Tibial artery (tissue), 4 donors: ENCODE measurements at regions not wholly inside any gene's neighbourhood (a gene's known extent, or its start where the extent isn't known, plus 50 kb on each side); places are given as distances from the start of the nearest gene placed in this dataset.
"Not testable (repeated sequence)": the region's sequence is repeated elsewhere in the genome, so short reads cannot be mapped to it uniquely, and the experiment has no call there.

Source experiments
- DNase-seq, 2 donors: peaks; one replicate each; pipeline ENCODE4 v3.0.0-alpha.2; 2019
- H3K27ac ChIP-seq, 2 donors: fragments of 200-600 bp; sonication (generic) in 1 of 2; 1 replicate in 1 of 2; 2 replicates in 1 of 2; pipeline ENCODE4 v1.5.1; 2018 to 2019; ENCODE audit warnings: mild to moderate bottlenecking in 1 of 2
- H3K27me3 ChIP-seq, 2 donors: fragments of 200-600 bp; sonication (generic) in 1 of 2; one replicate each; pipeline versions ENCODE4 v1.5.1 to v1.6.0; 2016 to 2019
- H3K36me3 ChIP-seq, 3 donors: fragments of 200-600 bp; sonication (generic) in 2 of 3; one replicate each; pipeline ENCODE4 v1.5.1; 2016 to 2019; ENCODE audit warnings: mild to moderate bottlenecking in 2 of 3
- H3K4me1 ChIP-seq, 4 donors: fragments of 200-600 bp; sonication (generic) in 2 of 4; 1 replicate in 3 of 4; 2 replicates in 1 of 4; pipeline ENCODE4 v1.5.1; 2016 to 2019
- H3K4me3 ChIP-seq, 2 donors: fragments of 200-600 bp; sonication (generic) in 1 of 2; 1 replicate in 1 of 2; 2 replicates in 1 of 2; pipeline ENCODE4 v1.5.1; 2018 to 2019; ENCODE audit warnings: mild to moderate bottlenecking in 2 of 2
- H3K9me3 ChIP-seq, 3 donors: fragments of 200-600 bp; sonication (generic) in 1 of 3; one replicate each; pipeline ENCODE4 v1.5.1; 2016 to 2019
- CTCF ChIP-seq, 2 experiments: fragments of 200-600 bp in 1 of 2; fragments of 450-650 bp in 1 of 2; IDR thresholded peaks; one replicate each; pipeline ENCODE4 v1.5.1; 2017 to 2019; ENCODE audit warnings: antibody characterized with exemption in 2 of 2, mild to moderate bottlenecking in 1 of 2, moderate library complexity in 1 of 2
- intact Hi-C: fragments of 100-400 bp; cut with DNase I; formaldehyde crosslinking; loops from one replicate; pipeline ENCODE4 v1.15.0; 2023; ENCODE audit warnings: low total_unique reads

DNA sequence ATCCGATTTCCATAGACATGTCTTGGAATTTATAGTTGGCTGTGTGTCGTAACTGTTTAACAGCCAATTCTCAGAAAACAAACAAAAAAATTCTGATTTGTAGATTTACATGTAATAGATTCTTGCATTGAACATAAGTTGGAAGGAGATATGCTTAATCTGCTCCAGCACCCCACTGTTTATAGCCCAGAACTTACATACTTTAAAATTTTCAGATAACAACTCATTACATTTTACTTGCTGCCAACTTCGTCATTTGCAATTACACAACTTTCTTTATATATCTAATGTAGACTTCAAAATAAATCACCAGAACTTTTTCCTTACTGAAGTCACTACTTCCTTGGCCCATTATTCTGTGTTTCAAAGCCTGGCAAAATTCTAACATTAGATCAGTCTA is 472.3 kb upstream of the EYS start:
- H3K36me3 ChIP-seq = no peaks in the 10 kb centered on the region
- no peak overlapping the region for H3K4me3 ChIP-seq
- H3K27me3 ChIP-seq = no peaks in the 10 kb centered on the region
- DNase-seq = no peak
- H3K27ac ChIP-seq = no peak overlapping the region
- no peak for TF ChIP-seq CTCF (IDR thresholded peaks at IDR 0.05)
- intact Hi-C loops = no loop called here
- H3K4me1 ChIP-seq = no peaks in the 10 kb centered on the region
- H3K9me3 ChIP-seq = no peaks in the 10 kb centered on the region

- no peak for TF ChIP-seq CTCF (IDR thresholded peaks at IDR 0.05)
Observed at GRCh38 chr6:66173587-66173986, 466.6 kb upstream of the EYS start.

DNA sequence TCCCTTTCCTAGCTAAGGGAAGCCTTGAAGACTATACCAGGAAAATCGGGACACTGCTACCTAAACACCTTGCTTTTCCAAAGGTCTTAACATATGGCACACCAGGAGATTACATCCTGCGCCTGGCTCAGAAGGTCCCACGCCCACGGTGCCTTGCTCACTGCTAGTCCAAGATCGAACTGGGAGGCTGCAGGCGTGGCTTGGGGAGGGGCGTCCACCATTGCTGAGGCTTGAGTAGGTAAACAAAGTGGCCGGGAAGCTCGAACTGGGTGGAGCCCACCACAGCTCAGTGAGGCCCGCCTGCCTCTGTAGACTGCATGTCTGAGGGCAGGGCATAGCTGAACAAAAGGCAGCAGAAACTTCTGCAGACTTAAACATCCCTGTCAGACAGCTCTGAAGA is 459.7 kb upstream of the EYS start:
- H3K9me3 ChIP-seq = peaks cover 0 to 17% (median 7%) of the 10 kb centered on the region in 3 donors
- H3K27me3 ChIP-seq, H3K4me1 ChIP-seq, DNase-seq, intact Hi-C loops, H3K4me3 ChIP-seq, H3K36me3 ChIP-seq, H3K27ac ChIP-seq: not testable (repeated sequence)

More at GRCh38 chr6:66173587-66173986, 466.6 kb upstream of the EYS start:
- DNase-seq = no peak
- intact Hi-C loops = no loop called here
- Histone ChIP-seq H3K36me3 (no peaks in the 10 kb centered on the region), H3K27me3 (no peaks in the 10 kb centered on the region), H3K4me3 (no peak overlapping the region), H3K9me3 (peaks cover 0 to 20% (median 11%) of the 10 kb centered on the region in 3 donors), H3K27ac (no peak overlapping the region), H3K4me1 (no peaks in the 10 kb centered on the region)

DNA sequence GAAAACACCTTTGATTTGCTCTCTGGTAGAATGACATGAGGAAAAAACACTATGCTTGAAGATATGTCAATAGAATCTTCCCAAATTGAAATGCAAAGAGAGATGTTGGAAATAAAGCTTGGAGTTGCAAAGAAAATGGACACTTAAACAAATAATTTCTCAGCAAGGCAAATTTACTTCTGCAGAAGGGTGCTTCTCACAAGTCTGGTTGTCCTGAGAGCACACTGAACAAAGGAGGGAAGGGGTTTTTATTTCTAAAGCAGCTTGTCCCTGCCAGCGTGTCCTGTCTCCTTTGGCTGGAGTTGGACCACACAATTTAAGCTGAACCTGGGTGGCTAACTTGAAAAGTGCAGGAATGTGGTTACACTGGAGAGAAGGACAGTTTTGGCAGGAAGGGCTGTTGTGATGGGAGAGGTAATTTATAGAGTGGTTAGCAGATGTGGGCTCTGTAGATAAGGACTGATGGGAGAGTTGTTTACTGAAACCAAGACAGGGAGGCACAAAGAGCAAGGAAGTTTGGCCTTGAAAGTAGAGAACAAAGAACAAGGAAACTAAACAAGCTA is 454.6 kb upstream of the EYS start:
- Histone ChIP-seq H3K4me1 (no peaks in the 10 kb centered on the region), H3K9me3 (peaks cover 0 to 24% (median 23%) of the 10 kb centered on the region in 3 donors), H3K36me3 (no peaks in the 10 kb centered on the region), H3K27me3 (no peaks in the 10 kb centered on the region), H3K27ac (no peak overlapping the region), H3K4me3 (no peak overlapping the region)
- TF ChIP-seq CTCF (IDR thresholded peaks at IDR 0.05) = no peak
- intact Hi-C loops = no loop called here
- DNase-seq = no peak

DNA sequence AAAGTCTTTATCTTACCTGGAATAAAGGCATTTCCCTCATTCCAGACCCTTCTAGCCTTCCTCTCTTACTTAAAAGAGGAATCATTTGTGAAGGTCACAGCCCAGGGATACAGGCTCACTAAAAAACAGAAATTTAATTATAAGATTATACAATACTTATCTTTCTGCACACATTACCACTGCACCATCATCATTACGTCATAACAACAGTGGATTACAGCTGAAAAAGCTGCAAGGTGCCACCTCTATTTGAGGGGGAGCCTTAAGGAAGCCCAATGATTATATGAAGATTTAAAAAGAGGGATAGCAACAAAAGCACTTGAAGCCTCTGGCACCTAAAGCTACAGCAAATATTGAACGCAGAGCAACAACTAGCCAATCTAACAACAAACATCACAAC is 452.9 kb upstream of the EYS start:
- H3K9me3 ChIP-seq = peaks cover 0 to 24% (median 23%) of the 10 kb centered on the region in 3 donors
- no peaks in the 10 kb centered on the region for H3K36me3 ChIP-seq
- no peak for TF ChIP-seq CTCF (IDR thresholded peaks at IDR 0.05)
- H3K4me3 ChIP-seq = no peak overlapping the region
- intact Hi-C loops = no loop called here
- DNase-seq = no peak
- no peaks in the 10 kb centered on the region for H3K4me1 ChIP-seq
- no peaks in the 10 kb centered on the region for H3K27me3 ChIP-seq
- H3K27ac ChIP-seq = no peak overlapping the region

GRCh38 chr6:66153247-66153646 is 446.2 kb upstream of the EYS start:
- Histone ChIP-seq H3K36me3 (no peaks in the 10 kb centered on the region), H3K27me3 (no peaks in the 10 kb centered on the region), H3K4me3 (no peak overlapping the region), H3K27ac (no peak overlapping the region), H3K4me1 (no peaks in the 10 kb centered on the region), H3K9me3 (no peaks in the 10 kb centered on the region)
- DNase-seq = no peak
- no peak for TF ChIP-seq CTCF (IDR thresholded peaks at IDR 0.05)
- intact Hi-C loops = no loop called here
